MM.1S (cell line): ENCODE measurements at regions not wholly inside any gene's neighbourhood (a gene's known extent, or its start where the extent isn't known, plus 50 kb on each side); places are given as distances from the start of the nearest gene placed in this dataset.

Experiments
- DNase-seq: peaks from one replicate; pipeline ENCODE4 v3.0.0-alpha.2; 2015
- H2AFZ ChIP-seq: fragments of 300-600 bp; sonication (generic); 2 replicates; pipeline ENCODE4 v1.6.0; 2016; ENCODE audit warnings: antibody characterized with exemption, low read length
- H3F3A ChIP-seq: fragments of 300-600 bp; sonication (generic); 2 replicates; pipeline ENCODE4 v1.6.1; 2016; ENCODE audit warnings: mild to moderate bottlenecking, antibody characterized with exemption, low read length, moderate library complexity, mixed read lengths; ENCODE audit not compliant: insufficient read depth
- H3K27ac ChIP-seq: fragments of 300-600 bp; sonication (generic); 2 replicates; pipeline ENCODE4 v1.5.1; 2016; ENCODE audit warnings: mild to moderate bottlenecking, low read length
- H3K27me3 ChIP-seq: fragments of 300-600 bp; sonication (generic); replicated peaks from 2 replicates; pipeline ENCODE4 v1.6.0; 2016; ENCODE audit warnings: low read length; ENCODE audit not compliant: insufficient read depth
- H3K36me3 ChIP-seq: fragments of 300-600 bp; sonication (generic); replicated peaks from 2 replicates; pipeline ENCODE4 v1.6.1; 2016; ENCODE audit warnings: mild to moderate bottlenecking, low read length, mixed read lengths; ENCODE audit not compliant: insufficient read depth
- H3K4me1 ChIP-seq: fragments of 300-600 bp; sonication (generic); 2 replicates; pipeline ENCODE4 v1.6.1; 2016; ENCODE audit warnings: low read length, mixed read lengths
- H3K4me2 ChIP-seq: fragments of 300-600 bp; sonication (generic); 2 replicates; pipeline ENCODE4 v1.6.0; 2016; ENCODE audit warnings: low read depth, low read length
- H3K4me3 ChIP-seq: fragments of 300-600 bp; sonication (generic); 2 replicates; pipeline ENCODE4 v1.5.1; 2016; ENCODE audit warnings: low read length, mixed read lengths
- H3K79me2 ChIP-seq: fragments of 300-600 bp; sonication (generic); 2 replicates; pipeline ENCODE4 v1.6.1; 2016; ENCODE audit warnings: mixed run types, low read length, mixed read lengths
- H3K9ac ChIP-seq: fragments of 300-600 bp; sonication (generic); 2 replicates; pipeline ENCODE4 v1.6.1; 2016; ENCODE audit warnings: low read length, mixed read lengths
- H3K9me2 ChIP-seq: fragments of 300-600 bp; sonication (generic); replicated peaks from 2 replicates; pipeline ENCODE4 v1.6.1; 2016; ENCODE audit warnings: mild to moderate bottlenecking, low read length, mixed read lengths; ENCODE audit not compliant: insufficient read depth
- H3K9me3 ChIP-seq: fragments of 300-600 bp; sonication (generic); replicated peaks from 2 replicates; pipeline ENCODE4 v1.6.1; 2016; ENCODE audit warnings: mild to moderate bottlenecking, low read length, mixed read lengths; ENCODE audit not compliant: insufficient read depth
- H4K20me1 ChIP-seq: fragments of 300-600 bp; sonication (generic); 2 replicates; pipeline ENCODE4 v1.6.1; 2016; ENCODE audit warnings: mild to moderate bottlenecking, low read length, moderate library complexity, mixed read lengths; ENCODE audit not compliant: insufficient read depth
- EZH2 ChIP-seq: fragments of 300-600 bp; sonication (generic); optimal IDR thresholded peaks from 2 replicates; pipeline ENCODE3; 2017; ENCODE audit warnings: low read depth, mild to moderate bottlenecking, antibody characterized with exemption, low read length, mixed read lengths
- EZH2phosphoT487 ChIP-seq: fragments of 300-600 bp; sonication (generic); IDR thresholded peaks from 2 replicates; pipeline ENCODE4 v1.6.1; 2018; ENCODE audit warnings: antibody characterized with exemption, low read length
- TF ChIP-seq, protein P1 (sequence below): fragments of 300-600 bp; sonication (generic); IDR thresholded peaks from 2 replicates; pipeline ENCODE4 v1.5.1; 2016; ENCODE audit warnings: antibody characterized with exemption, low read length, mixed read lengths

DNA sequence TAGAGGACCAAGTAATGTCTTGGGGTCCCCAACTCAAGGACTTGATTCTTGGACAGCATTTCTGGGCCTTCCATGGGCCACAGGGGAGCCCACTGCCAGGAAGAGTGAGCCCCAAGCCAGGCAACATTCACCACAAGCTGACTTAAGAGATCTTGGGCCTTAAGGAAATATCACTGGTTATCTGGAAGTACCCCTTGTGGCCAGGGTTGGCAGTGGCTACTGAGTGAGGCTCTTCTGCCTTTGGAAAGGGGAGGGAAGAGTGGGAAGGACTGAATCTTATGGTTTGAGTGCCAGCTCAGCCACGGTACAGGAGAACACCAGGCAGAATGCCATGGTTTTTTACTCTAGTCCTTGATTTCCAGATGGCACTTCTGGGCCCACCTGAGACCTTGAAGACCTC, 228.9 kb upstream of the RGS18 start:
- H3F3A ChIP-seq = no peaks in the 10 kb centered on the region
- H2AFZ ChIP-seq = no peak overlapping the region
- H3K36me3 ChIP-seq = no peaks in the 10 kb centered on the region
- H4K20me1 ChIP-seq = no peaks in the 10 kb centered on the region
- no peak for DNase-seq
- H3K4me3 ChIP-seq = no peak overlapping the region
- H3K4me1 ChIP-seq = no peaks in the 10 kb centered on the region
- no peaks in the 10 kb centered on the region for H3K9me3 ChIP-seq
- H3K4me2 ChIP-seq = no peak overlapping the region
- H3K27me3 ChIP-seq = no peaks in the 10 kb centered on the region
- H3K79me2 ChIP-seq = no peaks in the 10 kb centered on the region
- H3K9ac ChIP-seq = no peak overlapping the region
- TF ChIP-seq, protein P1, sequence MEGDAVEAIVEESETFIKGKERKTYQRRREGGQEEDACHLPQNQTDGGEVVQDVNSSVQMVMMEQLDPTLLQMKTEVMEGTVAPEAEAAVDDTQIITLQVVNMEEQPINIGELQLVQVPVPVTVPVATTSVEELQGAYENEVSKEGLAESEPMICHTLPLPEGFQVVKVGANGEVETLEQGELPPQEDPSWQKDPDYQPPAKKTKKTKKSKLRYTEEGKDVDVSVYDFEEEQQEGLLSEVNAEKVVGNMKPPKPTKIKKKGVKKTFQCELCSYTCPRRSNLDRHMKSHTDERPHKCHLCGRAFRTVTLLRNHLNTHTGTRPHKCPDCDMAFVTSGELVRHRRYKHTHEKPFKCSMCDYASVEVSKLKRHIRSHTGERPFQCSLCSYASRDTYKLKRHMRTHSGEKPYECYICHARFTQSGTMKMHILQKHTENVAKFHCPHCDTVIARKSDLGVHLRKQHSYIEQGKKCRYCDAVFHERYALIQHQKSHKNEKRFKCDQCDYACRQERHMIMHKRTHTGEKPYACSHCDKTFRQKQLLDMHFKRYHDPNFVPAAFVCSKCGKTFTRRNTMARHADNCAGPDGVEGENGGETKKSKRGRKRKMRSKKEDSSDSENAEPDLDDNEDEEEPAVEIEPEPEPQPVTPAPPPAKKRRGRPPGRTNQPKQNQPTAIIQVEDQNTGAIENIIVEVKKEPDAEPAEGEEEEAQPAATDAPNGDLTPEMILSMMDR = no peak
- no peak for TF ChIP-seq EZH2
- TF ChIP-seq EZH2phosphoT487 = no peak
- H3K9me2 ChIP-seq = no peaks in the 10 kb centered on the region
- H3K27ac ChIP-seq = no peak overlapping the region

DNA sequence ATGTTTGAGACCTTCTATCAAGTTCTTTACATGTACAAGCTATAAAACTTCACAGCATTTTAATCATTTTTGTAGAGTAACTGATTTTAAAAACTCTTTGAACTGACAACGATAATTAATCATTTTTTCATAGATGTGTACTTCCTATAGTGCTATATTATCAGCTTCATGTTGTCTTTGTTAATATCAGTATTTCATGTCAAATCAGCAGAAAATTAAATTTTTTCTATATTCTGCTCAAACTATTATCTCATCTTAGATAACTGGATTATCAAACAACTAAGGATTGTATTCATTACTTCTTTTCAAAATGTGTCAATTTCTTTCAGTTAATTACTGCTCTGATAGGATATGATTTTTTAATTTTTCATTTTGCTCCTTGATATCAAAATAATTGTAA, 214.6 kb upstream of the RGS18 start:
- Histone ChIP-seq H3K27ac (no peak overlapping the region), H3K9me3 (no peaks in the 10 kb centered on the region), H2AFZ (no peak overlapping the region), H3K4me1 (no peaks in the 10 kb centered on the region), H3K79me2 (no peaks in the 10 kb centered on the region), H3K9me2 (no peaks in the 10 kb centered on the region), H3K27me3 (no peaks in the 10 kb centered on the region), H3K36me3 (no peaks in the 10 kb centered on the region), H4K20me1 (no peaks in the 10 kb centered on the region), H3F3A (no peaks in the 10 kb centered on the region), H3K4me2 (no peak overlapping the region), H3K4me3 (no peak overlapping the region), H3K9ac (no peak overlapping the region)
- DNase-seq = no peak
- TF ChIP-seq, protein P1 = no peak
- no peak for TF ChIP-seq EZH2phosphoT487
- no peak for TF ChIP-seq EZH2

- Histone ChIP-seq H3F3A (no peaks in the 10 kb centered on the region), H3K4me3 (no peak overlapping the region), H3K79me2 (no peaks in the 10 kb centered on the region), H3K27ac (no peak overlapping the region), H3K27me3 (no peaks in the 10 kb centered on the region), H3K4me2 (no peak overlapping the region), H3K9ac (no peak overlapping the region), H3K36me3 (no peaks in the 10 kb centered on the region), H3K9me2 (no peaks in the 10 kb centered on the region), H4K20me1 (no peaks in the 10 kb centered on the region), H3K4me1 (no peaks in the 10 kb centered on the region), H2AFZ (no peak overlapping the region), H3K9me3 (no peaks in the 10 kb centered on the region)
- TF ChIP-seq, protein P1 = no peak
- no peak for TF ChIP-seq EZH2phosphoT487
- DNase-seq = no peak
Measured at GRCh38 chr1:191953526-191953925, 204.7 kb upstream of the RGS18 start.

- no peak overlapping the region for H3K4me3 ChIP-seq
- H3K9me2 ChIP-seq = no peaks in the 10 kb centered on the region
- H3K4me2 ChIP-seq = no peak overlapping the region
- no peaks in the 10 kb centered on the region for H3K36me3 ChIP-seq
- H3K79me2 ChIP-seq = no peaks in the 10 kb centered on the region
- H4K20me1 ChIP-seq = no peaks in the 10 kb centered on the region
- H3F3A ChIP-seq = no peaks in the 10 kb centered on the region
- no peaks in the 10 kb centered on the region for H3K27me3 ChIP-seq
- TF ChIP-seq EZH2phosphoT487 (no peak), EZH2 (no peak)
- TF ChIP-seq, protein P1 = no peak
- H2AFZ ChIP-seq = no peak overlapping the region
- no peaks in the 10 kb centered on the region for H3K4me1 ChIP-seq
- no peak overlapping the region for H3K27ac ChIP-seq
- H3K9ac ChIP-seq = no peak overlapping the region
- no peak for DNase-seq
- no peaks in the 10 kb centered on the region for H3K9me3 ChIP-seq
Measured at GRCh38 chr1:191959856-191960255, 198.4 kb upstream of the RGS18 start.
